PC-9 (cell line): ENCODE measurements at regions not wholly inside any gene's neighbourhood (a gene's known extent, or its start where the extent isn't known, plus 50 kb on each side); places are given as distances from the start of the nearest gene placed in this dataset.

ENCODE experiments used
- BruUV-seq: library from RNA; stranded (reverse); fragments of 400-500 nt; replicated peaks from 2 replicates; lab custom pipeline; 2021; lab: Mats Ljungman, UMichigan
- CTCF ChIA-PET: fragments of 300-600 bp; sonication (Branson Sonifier 250); formaldehyde crosslinking; loops from one replicate; lab custom pipeline; 2022; ENCODE audit warnings: antibody characterized with exemption; lab: Charles Lee
- POLR2A ChIA-PET: fragments of 300-600 bp; sonication (Branson Sonifier 250); formaldehyde crosslinking; loops from one replicate; lab custom pipeline; 2022; ENCODE audit warnings: antibody characterized with exemption; ENCODE audit not compliant: unreplicated experiment; lab: Charles Lee
- DNase-seq, 2 experiments: peaks; one replicate each; pipeline versions ENCODE4 v3.0.0 to v3.0.0-alpha.2; 2015 to 2022; ENCODE audit warnings: mixed read lengths in 1 of 2
- H2AFZ ChIP-seq: fragments of 200-600 bp; sonication (generic); 2 replicates; pipeline ENCODE4 v1.8.1; 2017; ENCODE audit warnings: antibody characterized with exemption
- H3F3A ChIP-seq: fragments of 200-600 bp; sonication (generic); 2 replicates; pipeline ENCODE4 v1.8.1; 2017; ENCODE audit warnings: antibody characterized with exemption, mild to moderate bottlenecking, low read depth; ENCODE audit not compliant: insufficient read depth
- H3K27ac ChIP-seq: fragments of 200-600 bp; sonication (generic); 2 replicates; pipeline ENCODE4 v1.6.1; 2016; ENCODE audit warnings: mixed run types
- H3K27me3 ChIP-seq: fragments of 200-600 bp; sonication (generic); 2 replicates; pipeline ENCODE4 v1.6.1; 2016; ENCODE audit warnings: low read depth, mixed run types; ENCODE audit not compliant: insufficient read depth
- H3K36me3 ChIP-seq: fragments of 200-600 bp; sonication (generic); 2 replicates; pipeline ENCODE4 v1.6.1; 2016; ENCODE audit warnings: low read depth, mixed run types
- H3K4me1 ChIP-seq: fragments of 200-600 bp; sonication (generic); replicated peaks from 2 replicates; pipeline ENCODE4 v1.6.1; 2016; ENCODE audit warnings: mixed run types; ENCODE audit not compliant: insufficient read depth
- H3K4me2 ChIP-seq: fragments of 200-600 bp; sonication (generic); 2 replicates; pipeline ENCODE4 v1.6.1; 2017; ENCODE audit warnings: mixed run types
- H3K4me3 ChIP-seq: fragments of 200-600 bp; sonication (generic); 2 replicates; pipeline ENCODE4 v1.6.1; 2016; ENCODE audit warnings: mixed run types
- H3K79me2 ChIP-seq: fragments of 200-600 bp; sonication (generic); 2 replicates; pipeline ENCODE4 v1.6.1; 2017; ENCODE audit warnings: low read depth, mixed run types
- H3K9me2 ChIP-seq: fragments of 200-600 bp; sonication (generic); 2 replicates; pipeline ENCODE4 v1.8.1; 2017; ENCODE audit warnings: mild to moderate bottlenecking; ENCODE audit not compliant: insufficient read depth
- H3K9me3 ChIP-seq: fragments of 200-600 bp; sonication (generic); 2 replicates; pipeline ENCODE4 v1.8.1; 2016; ENCODE audit warnings: low read depth; ENCODE audit not compliant: insufficient read depth
- H4K20me1 ChIP-seq: fragments of 200-600 bp; sonication (generic); 2 replicates; pipeline ENCODE4 v1.8.1; 2017; ENCODE audit not compliant: insufficient read depth
- EZH2 ChIP-seq: fragments of 200-600 bp; sonication (generic); IDR thresholded peaks from 2 replicates; pipeline ENCODE4 v1.8.0; 2017; ENCODE audit warnings: antibody characterized with exemption, low read depth
- intact Hi-C: fragments of 100-400 bp; cut with micrococcal nuclease; formaldehyde crosslinking; loops from one replicate; pipeline ENCODE4 v1.10.0; 2022; ENCODE audit not compliant: unreplicated experiment
- TF ChIP-seq, protein P1 (sequence below): fragments of 200-600 bp; sonication (generic); conservative IDR thresholded peaks from 2 replicates; pipeline ENCODE4 v1.6.1; 2017; ENCODE audit warnings: mixed run types, antibody characterized with exemption, mild to moderate bottlenecking, moderate library complexity

DNA sequence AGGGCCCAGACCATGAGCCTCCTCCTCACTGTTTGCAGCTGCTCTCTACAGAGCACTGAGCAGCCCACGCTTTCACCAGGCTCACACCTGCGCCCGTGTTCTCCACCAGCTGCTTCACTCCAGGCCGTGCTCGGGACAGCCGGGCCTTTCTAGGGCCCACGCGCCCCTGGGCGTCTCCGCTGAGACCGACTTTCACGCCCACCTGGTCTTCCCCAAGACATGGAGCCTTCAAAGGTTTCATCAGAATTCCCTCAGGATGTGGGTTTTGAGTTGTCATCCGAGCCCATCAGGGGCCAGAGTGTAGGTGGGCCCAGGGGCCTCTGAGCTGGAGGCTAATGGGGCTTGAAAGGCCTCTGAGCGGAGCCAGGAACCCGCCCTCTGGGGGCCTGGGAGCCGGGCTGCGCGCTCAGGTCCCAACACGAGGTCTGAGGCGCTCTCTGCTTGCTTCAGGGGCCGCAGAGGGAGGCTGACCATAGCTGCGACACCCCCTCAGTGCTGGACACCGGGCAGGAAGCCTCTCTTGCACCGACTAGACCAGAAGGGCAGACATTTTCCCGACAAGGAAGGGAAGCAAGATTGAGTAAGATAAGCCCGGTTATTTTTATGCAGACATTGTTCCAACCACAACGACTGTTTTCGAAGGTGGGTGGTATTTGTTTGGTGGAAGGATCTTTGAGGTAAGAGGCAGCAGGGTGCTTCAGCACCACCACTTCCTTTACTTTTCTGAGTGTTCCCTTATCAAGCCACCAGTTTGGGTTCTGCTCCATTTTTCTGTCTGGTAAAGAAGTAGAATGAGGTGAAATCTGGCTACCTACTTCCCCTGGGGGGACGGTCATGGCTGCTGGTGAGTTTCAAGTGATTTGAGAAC lies 125.0 kb upstream of the FUT8 start:
- intact Hi-C loops, result no loop called here

DNA sequence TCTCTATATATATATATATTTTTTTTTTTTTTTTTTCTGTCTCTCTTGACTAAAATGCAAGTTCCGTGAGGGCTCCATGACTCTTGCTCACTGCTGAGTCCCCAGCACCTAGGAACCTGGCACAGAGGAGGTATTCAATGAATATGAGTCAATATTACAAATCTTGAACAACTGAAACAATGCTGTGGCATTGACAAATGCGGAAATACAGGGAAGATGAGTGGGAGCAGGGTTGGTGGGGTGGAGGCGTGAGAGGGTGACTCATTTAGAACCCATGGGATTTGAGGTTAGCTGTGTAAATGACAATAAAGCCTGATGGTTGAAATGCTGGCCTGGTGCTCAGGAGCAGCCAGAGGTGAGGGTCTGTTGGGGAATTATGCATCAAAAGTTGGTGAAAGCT lies 121.7 kb upstream of the FUT8 start:
- no peaks in the 10 kb centered on the region for H3K79me2 ChIP-seq
- peak overlapping the region; percentile 29 for H3K4me2 ChIP-seq
- intact Hi-C loops, result loop anchor here (1.0 to 2.0 kb wide), 4 partner anchors 36 to 121 kb away; partner anchors contain the start of gene FUT8
- CTCF ChIA-PET, result no interaction called here
- no peaks in the 10 kb centered on the region for H4K20me1 ChIP-seq
- no peaks in the 10 kb centered on the region for H3K36me3 ChIP-seq
- peaks cover 33% of the 10 kb centered on the region for H3F3A ChIP-seq
- no peaks in the 10 kb centered on the region for H3K27me3 ChIP-seq
- no peak for TF ChIP-seq EZH2
- TF ChIP-seq, protein P1, sequence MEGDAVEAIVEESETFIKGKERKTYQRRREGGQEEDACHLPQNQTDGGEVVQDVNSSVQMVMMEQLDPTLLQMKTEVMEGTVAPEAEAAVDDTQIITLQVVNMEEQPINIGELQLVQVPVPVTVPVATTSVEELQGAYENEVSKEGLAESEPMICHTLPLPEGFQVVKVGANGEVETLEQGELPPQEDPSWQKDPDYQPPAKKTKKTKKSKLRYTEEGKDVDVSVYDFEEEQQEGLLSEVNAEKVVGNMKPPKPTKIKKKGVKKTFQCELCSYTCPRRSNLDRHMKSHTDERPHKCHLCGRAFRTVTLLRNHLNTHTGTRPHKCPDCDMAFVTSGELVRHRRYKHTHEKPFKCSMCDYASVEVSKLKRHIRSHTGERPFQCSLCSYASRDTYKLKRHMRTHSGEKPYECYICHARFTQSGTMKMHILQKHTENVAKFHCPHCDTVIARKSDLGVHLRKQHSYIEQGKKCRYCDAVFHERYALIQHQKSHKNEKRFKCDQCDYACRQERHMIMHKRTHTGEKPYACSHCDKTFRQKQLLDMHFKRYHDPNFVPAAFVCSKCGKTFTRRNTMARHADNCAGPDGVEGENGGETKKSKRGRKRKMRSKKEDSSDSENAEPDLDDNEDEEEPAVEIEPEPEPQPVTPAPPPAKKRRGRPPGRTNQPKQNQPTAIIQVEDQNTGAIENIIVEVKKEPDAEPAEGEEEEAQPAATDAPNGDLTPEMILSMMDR, result no peak
- no peaks in the 10 kb centered on the region for H3K9me2 ChIP-seq
- peak overlapping the region; percentile 94 for H3K27ac ChIP-seq
- peak; percentile 84 to 98 for DNase-seq
- H3K4me3 ChIP-seq, result no peak overlapping the region; the same call in 1 of the 2 replicates
- POLR2A ChIA-PET, result interaction anchor here (0.6 to 0.7 kb wide), 5 partner anchors 9 to 188 kb away, joined by 3 to 32 read pairs (median 9); partner anchors contain the start of gene MAX
- no TSS peak for BruUV-seq
- peaks cover 3% of the 10 kb centered on the region; the same call in 1 of the 2 replicates for H3K9me3 ChIP-seq
- peaks cover 29% of the 10 kb centered on the region for H3K4me1 ChIP-seq
- H2AFZ ChIP-seq, result no peak overlapping the region

More for the DNA sequence above, 125.0 kb upstream of the FUT8 start:
- Histone ChIP-seq H3K27me3 (no peaks in the 10 kb centered on the region), H4K20me1 (no peaks in the 10 kb centered on the region), H3K4me3 (no peak overlapping the region), H3K4me1 (peaks cover 29% of the 10 kb centered on the region), H2AFZ (no peak overlapping the region), H3K79me2 (no peaks in the 10 kb centered on the region), H3K9me3 (peaks cover 3% of the 10 kb centered on the region; the same call in 1 of the 2 replicates), H3K9me2 (no peaks in the 10 kb centered on the region), H3K4me2 (no peak overlapping the region), H3K36me3 (no peaks in the 10 kb centered on the region), H3K27ac (no peak overlapping the region), H3F3A (peaks cover 33% of the 10 kb centered on the region)
- DNase-seq, result no peak
- BruUV-seq, result no TSS peak
- CTCF ChIA-PET, result no interaction called here
- TF ChIP-seq, protein P1, result no peak
- no peak for TF ChIP-seq EZH2
- POLR2A ChIA-PET, result interaction anchor here (0.6 to 0.7 kb wide), 2 partner anchors 68 to 621 kb away, joined by 5 to 12 read pairs; no protein-coding TSS in a partner anchor

DNA sequence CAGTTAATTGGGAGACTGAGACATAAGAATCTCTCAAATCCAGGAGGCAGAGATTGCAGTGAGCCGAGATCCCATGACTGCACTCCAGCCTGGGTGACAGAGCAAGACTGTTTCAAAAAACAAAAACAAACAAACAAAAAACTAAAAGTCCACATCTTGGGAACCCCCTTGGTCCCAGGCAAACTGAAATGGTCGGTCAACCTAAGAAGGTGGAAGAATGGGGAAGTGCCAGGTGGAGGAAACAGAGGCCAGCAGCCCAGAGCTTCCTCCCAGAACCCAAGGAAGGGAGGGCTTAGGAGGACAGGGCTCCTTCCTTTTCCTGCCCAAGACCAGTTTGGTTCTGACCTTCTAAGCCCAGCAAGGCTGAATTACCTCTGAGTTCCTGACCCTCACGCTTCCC lies 121.0 kb upstream of the FUT8 start:
- ChIA-PET POLR2A (interaction anchor here (0.6 to 0.7 kb wide), 5 partner anchors 10 to 120 kb away, joined by 3 to 32 read pairs (median 9); no protein-coding TSS in a partner anchor), CTCF (interaction anchor here (0.6 kb wide), 1 partner anchor 19 kb away, joined by 4 read pairs; no protein-coding TSS in a partner anchor)
- H3K27me3 ChIP-seq, result no peaks in the 10 kb centered on the region
- peaks cover 3% of the 10 kb centered on the region; the same call in 1 of the 2 replicates for H3K9me3 ChIP-seq
- H3K36me3 ChIP-seq, result no peaks in the 10 kb centered on the region
- no peaks in the 10 kb centered on the region for H3K79me2 ChIP-seq
- H3F3A ChIP-seq, result peaks cover 30% of the 10 kb centered on the region
- BruUV-seq, result TSS peak; percentile 83
- peaks cover 29% of the 10 kb centered on the region for H3K4me1 ChIP-seq
- no peak for DNase-seq
- peak overlapping the region; percentile 94 for H3K27ac ChIP-seq
- no peaks in the 10 kb centered on the region for H3K9me2 ChIP-seq
- no peak overlapping the region; the same call in 1 of the 2 replicates for H3K4me3 ChIP-seq
- no peak for TF ChIP-seq EZH2
- TF ChIP-seq, protein P1, result no peak
- no peak overlapping the region; the same call in 1 of the 2 replicates for H2AFZ ChIP-seq
- H3K4me2 ChIP-seq, result peak overlapping the region; percentile 29
- no peaks in the 10 kb centered on the region for H4K20me1 ChIP-seq
- intact Hi-C loops, result loop anchor here (1.0 to 2.0 kb wide), 4 partner anchors 37 to 121 kb away; partner anchors contain the start of gene FUT8
